Epithelial cell of esophagus (primary cell): ENCODE measurements at regions not wholly inside any gene's neighbourhood (a gene's known extent, or its start where the extent isn't known, plus 50 kb on each side); places are given as distances from the start of the nearest gene placed in this dataset.

Source experiments
- DNase-seq: peaks from one replicate; pipeline ENCODE4 v3.0.0; 2010; ENCODE audit warnings: low read depth
- H3K4me3 ChIP-seq: 2 replicates; pipeline ENCODE4 v1.5.1; 2011; ENCODE audit warnings: mild to moderate bottlenecking, low read length, control low read depth
- CTCF ChIP-seq: IDR thresholded peaks from 2 replicates; pipeline ENCODE4 v1.5.1; 2011; ENCODE audit warnings: low read depth, mild to moderate bottlenecking, low read length, control low read depth, inconsistent platforms; ENCODE audit not compliant: insufficient read depth; ENCODE audit errors: missing control alignments

GRCh38 chrX:39939678-39940077 lies 158.1 kb downstream of the BCOR start:
- no peak for TF ChIP-seq CTCF
- no peak for DNase-seq

GRCh38 chrX:39941332-39941920 lies 156.3 kb downstream of the BCOR start:
- no peak for TF ChIP-seq CTCF
- no peak overlapping the region for H3K4me3 ChIP-seq
- no peak for DNase-seq

More at GRCh38 chrX:39939678-39940077, 158.1 kb downstream of the BCOR start:
- no peak overlapping the region for H3K4me3 ChIP-seq

GRCh38 chrX:39944416-39944815 lies 153.3 kb downstream of the BCOR start:
- no peak overlapping the region for H3K4me3 ChIP-seq
- no peak for TF ChIP-seq CTCF
- DNase-seq = no peak

- DNase-seq = no peak
- no peak overlapping the region for H3K4me3 ChIP-seq
- TF ChIP-seq CTCF = no peak
These were observed 152.0 kb downstream of the BCOR start for GRCh38 chrX:39945709-39946108.

- TF ChIP-seq CTCF = no peak
- peak; percentile 46 for DNase-seq
- H3K4me3 ChIP-seq = no peak overlapping the region
These were observed 150.9 kb downstream of the BCOR start for GRCh38 chrX:39946822-39947221.

GRCh38 chrX:39948582-39948981 lies 149.2 kb downstream of the BCOR start:
- no peak for TF ChIP-seq CTCF
- no peak for DNase-seq
- H3K4me3 ChIP-seq = no peak overlapping the region

GRCh38 chrX:39950018-39950688 lies 147.6 kb downstream of the BCOR start:
- DNase-seq = no peak

More at GRCh38 chrX:39950018-39950688, 147.6 kb downstream of the BCOR start:
- no peak for TF ChIP-seq CTCF
- H3K4me3 ChIP-seq = no peak overlapping the region
